ENCODE measurements at regions not wholly inside any gene's neighbourhood (a gene's known extent, or its start where the extent isn't known, plus 50 kb on each side); places are given as distances from the start of the nearest gene placed in this dataset.

- CTCF ChIA-PET = interaction anchor here (0.9 kb wide), 1 partner anchor 566 kb away, joined by 3 read pairs; no protein-coding TSS in a partner anchor
These were observed 57.6 kb downstream of the FOXL1 start for GRCh38 chr16:86635926-86636325.

GRCh38 chr16:86637744-86638143 is 59.4 kb downstream of the FOXL1 start:
- Histone ChIP-seq H3K4me1 (ENCODE audit: control insufficient read depth, insufficient read depth, low read length) (no peaks in the 10 kb centered on the region), H3K9me3 (ENCODE audit: control insufficient read depth, insufficient read depth, low read depth, low read length) (no peaks in the 10 kb centered on the region), H3K27ac (ENCODE audit: extremely low read depth, low read depth, low read length) (no peak overlapping the region), H3K36me3 (ENCODE audit: control insufficient read depth in 2 of 2, insufficient read depth in 1 of 2, low read length in 2 of 2) (no peaks in the 10 kb centered on the region), H3K4me3 (ENCODE audit: low read depth, low read length) (no peak overlapping the region)
- TF ChIP-seq EGR2 (tag by site-specific recombination; IDR thresholded peaks at IDR 0.05; ENCODE audit: low read depth) = peak; percentile 55; the same call in 1 of the 2 replicates
- TF ChIP-seq, protein P1, sequence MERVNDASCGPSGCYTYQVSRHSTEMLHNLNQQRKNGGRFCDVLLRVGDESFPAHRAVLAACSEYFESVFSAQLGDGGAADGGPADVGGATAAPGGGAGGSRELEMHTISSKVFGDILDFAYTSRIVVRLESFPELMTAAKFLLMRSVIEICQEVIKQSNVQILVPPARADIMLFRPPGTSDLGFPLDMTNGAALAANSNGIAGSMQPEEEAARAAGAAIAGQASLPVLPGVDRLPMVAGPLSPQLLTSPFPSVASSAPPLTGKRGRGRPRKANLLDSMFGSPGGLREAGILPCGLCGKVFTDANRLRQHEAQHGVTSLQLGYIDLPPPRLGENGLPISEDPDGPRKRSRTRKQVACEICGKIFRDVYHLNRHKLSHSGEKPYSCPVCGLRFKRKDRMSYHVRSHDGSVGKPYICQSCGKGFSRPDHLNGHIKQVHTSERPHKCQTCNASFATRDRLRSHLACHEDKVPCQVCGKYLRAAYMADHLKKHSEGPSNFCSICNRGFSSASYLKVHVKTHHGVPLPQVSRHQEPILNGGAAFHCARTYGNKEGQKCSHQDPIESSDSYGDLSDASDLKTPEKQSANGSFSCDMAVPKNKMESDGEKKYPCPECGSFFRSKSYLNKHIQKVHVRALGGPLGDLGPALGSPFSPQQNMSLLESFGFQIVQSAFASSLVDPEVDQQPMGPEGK (tag by site-specific recombination; IDR thresholded peaks at IDR 0.05) = no peak
- ChIA-PET CTCF (interaction anchor here (0.5 to 1.0 kb wide), 4 partner anchors 27 to 479 kb away, joined by 3 to 5 read pairs (median 4); no protein-coding TSS in a partner anchor), POLR2A (interaction anchor here (0.7 kb wide), 1 partner anchor 87 kb away, joined by 3 read pairs; no protein-coding TSS in a partner anchor)

More at GRCh38 chr16:86635926-86636325, 57.6 kb downstream of the FOXL1 start:
- no peak overlapping the region for H3K27ac ChIP-seq (ENCODE audit: extremely low read depth, low read depth, low read length)
- TF ChIP-seq HOXC10 (CRISPR knock-in tag; IDR thresholded peaks at IDR 0.05) = no peak
- TF ChIP-seq ZNF140 (tag by site-specific recombination; IDR thresholded peaks at IDR 0.05) = no peak
- TF ChIP-seq ZNF830 (tag by site-specific recombination; IDR thresholded peaks at IDR 0.05; ENCODE audit: low read depth) = no peak
- TF ChIP-seq ZBTB20 (tag by site-specific recombination; IDR thresholded peaks at IDR 0.05) = no peak
- TF ChIP-seq GLI4 (tag by site-specific recombination; IDR thresholded peaks at IDR 0.05) = no peak
- TF ChIP-seq ZNF433 (tag by site-specific recombination; IDR thresholded peaks at IDR 0.05; ENCODE audit: low read depth) = no peak
- no peak for TF ChIP-seq ZNF138 (tag by site-specific recombination; IDR thresholded peaks at IDR 0.05; ENCODE audit: borderline replicate concordance)
- TF ChIP-seq ZNF133 (tag by site-specific recombination; IDR thresholded peaks at IDR 0.05) = no peak
- TF ChIP-seq TCF7L2 (IDR thresholded peaks at IDR 0.05; ENCODE audit: borderline replicate concordance, low read depth, low read length) = no peak
- no peak for TF ChIP-seq ZNF211 (tag by site-specific recombination; IDR thresholded peaks at IDR 0.05; ENCODE audit: low read depth)
- TF ChIP-seq ZBTB8A (tag by site-specific recombination; IDR thresholded peaks at IDR 0.05) = no peak
- no peaks in the 10 kb centered on the region for H3K9me3 ChIP-seq (ENCODE audit: control insufficient read depth, insufficient read depth, low read depth, low read length)
- no peaks in the 10 kb centered on the region for H3K36me3 ChIP-seq (ENCODE audit: control insufficient read depth in 2 of 2, insufficient read depth in 1 of 2, low read length in 2 of 2)
- H3K4me1 ChIP-seq (ENCODE audit: control insufficient read depth, insufficient read depth, low read length) = no peaks in the 10 kb centered on the region
- POLR2A ChIA-PET = no interaction called here
- no peak overlapping the region for H3K4me3 ChIP-seq (ENCODE audit: low read depth, low read length)

DNA sequence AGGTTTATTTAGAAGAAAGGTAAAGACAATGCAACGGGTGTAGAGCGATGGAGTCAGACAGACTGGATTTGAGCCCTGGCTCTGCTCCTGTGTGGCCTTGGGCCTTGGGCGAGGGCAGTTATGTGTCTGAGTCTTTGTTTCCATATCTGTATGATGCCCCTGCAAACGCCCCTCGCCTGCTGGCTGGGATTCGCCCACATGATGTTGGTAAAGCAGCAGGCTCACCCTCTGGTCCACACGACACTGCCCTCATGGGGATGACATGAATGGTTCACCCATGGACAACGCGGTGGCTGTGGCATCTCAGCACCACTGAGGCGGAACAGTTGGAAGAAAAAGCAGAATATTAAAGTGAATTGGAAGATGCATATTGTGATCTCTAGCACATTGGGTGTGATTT is 60.3 kb downstream of the FOXL1 start:
- ChIA-PET CTCF (no interaction called here), POLR2A (no interaction called here)
- no peak overlapping the region for H3K27ac ChIP-seq (ENCODE audit: extremely low read depth, low read depth, low read length)

GRCh38 chr16:86639354-86639753 is 61.0 kb downstream of the FOXL1 start:
- ChIA-PET CTCF (no interaction called here), POLR2A (no interaction called here)
- Histone ChIP-seq H3K4me3 (ENCODE audit: low read depth, low read length) (no peak overlapping the region), H3K9me3 (ENCODE audit: control insufficient read depth, insufficient read depth, low read depth, low read length) (no peaks in the 10 kb centered on the region), H3K36me3 (ENCODE audit: control insufficient read depth in 2 of 2, insufficient read depth in 1 of 2, low read length in 2 of 2) (no peaks in the 10 kb centered on the region), H3K27ac (ENCODE audit: extremely low read depth, low read depth, low read length) (no peak overlapping the region), H3K4me1 (ENCODE audit: control insufficient read depth, insufficient read depth, low read length) (no peaks in the 10 kb centered on the region)
- no peak for TF ChIP-seq ZNF488 (tag by site-specific recombination; IDR thresholded peaks at IDR 0.05)
- TF ChIP-seq ZNF335 (tag by site-specific recombination; conservative IDR thresholded peaks at IDR 0.05) = no peak

More for the DNA sequence above, 60.3 kb downstream of the FOXL1 start:
- no peak for TF ChIP-seq ZFP37 (tag by site-specific recombination; IDR thresholded peaks at IDR 0.05)
- TF ChIP-seq ZXDB (tag by site-specific recombination; IDR thresholded peaks at IDR 0.05) = no peak
- no peak for TF ChIP-seq ZNF549 (tag by site-specific recombination; IDR thresholded peaks at IDR 0.05)
- H3K4me1 ChIP-seq (ENCODE audit: control insufficient read depth, insufficient read depth, low read length) = no peaks in the 10 kb centered on the region
- no peaks in the 10 kb centered on the region for H3K9me3 ChIP-seq (ENCODE audit: control insufficient read depth, insufficient read depth, low read depth, low read length)
- no peaks in the 10 kb centered on the region for H3K36me3 ChIP-seq (ENCODE audit: control insufficient read depth in 2 of 2, insufficient read depth in 1 of 2, low read length in 2 of 2)
- H3K4me3 ChIP-seq (ENCODE audit: low read depth, low read length) = no peak overlapping the region
